IMR-90 (cell line): ENCODE measurements at regions not wholly inside any gene's neighbourhood (a gene's known extent, or its start where the extent isn't known, plus 50 kb on each side); places are given as distances from the start of the nearest gene placed in this dataset.

ENCODE experiments used
- ATAC-seq: fragments of 200-7000 bp; cut with Tn5 transposase; 2 replicates; pipeline ENCODE4 v1.9.1; 2020; ENCODE audit warnings: low read depth, mild to moderate bottlenecking, moderate library complexity
- BruUV-seq: library from RNA; stranded (reverse); fragments of 400-500 nt; replicated peaks from 2 replicates; lab custom pipeline; 2021; lab: Mats Ljungman, UMichigan
- CTCF ChIA-PET: fragments of 300-600 bp; formaldehyde crosslinking; extraction: SDS; loops from one replicate; lab custom pipeline; 2021; ENCODE audit warnings: antibody characterized with exemption; lab: Yijun Ruan, JAX
- POLR2A ChIA-PET: fragments of 300-600 bp; sonication (Branson Sonifier 250); formaldehyde crosslinking; loops from one replicate; lab custom pipeline; 2022; ENCODE audit warnings: antibody characterized with exemption; ENCODE audit not compliant: unreplicated experiment; lab: Charles Lee
- DNase-seq: peaks from one replicate; pipeline ENCODE4 v3.0.0; 2013
- H2AFZ ChIP-seq: replicated peaks from 2 replicates; pipeline ENCODE3; 2013; ENCODE audit warnings: low read length, mild to moderate bottlenecking; ENCODE audit not compliant: poor library complexity
- H2AK5ac ChIP-seq: 2 replicates; pipeline ENCODE4 v1.6.1; 2013; ENCODE audit warnings: low read depth, low read length, inconsistent platforms
- H2AK9ac ChIP-seq: replicated peaks from 2 replicates; pipeline ENCODE3; 2013; ENCODE audit warnings: mild to moderate bottlenecking, low read depth, low read length, moderate library complexity; ENCODE audit not compliant: poor library complexity
- H2BK120ac ChIP-seq: 2 replicates; pipeline ENCODE4 v1.6.1; 2013; ENCODE audit warnings: low read depth, low read length, inconsistent platforms
- H2BK15ac ChIP-seq: 3 replicates; pipeline ENCODE4 v1.6.1; 2013; ENCODE audit warnings: low read depth, low read length, inconsistent platforms
- H2BK20ac ChIP-seq: 2 replicates; pipeline ENCODE4 v1.6.1; 2013; ENCODE audit warnings: low read depth, mild to moderate bottlenecking, inconsistent platforms, low read length, moderate library complexity
- H2BK5ac ChIP-seq: 2 replicates; pipeline ENCODE4 v1.6.1; 2013; ENCODE audit warnings: mild to moderate bottlenecking, low read depth, low read length, inconsistent platforms; ENCODE audit not compliant: poor library complexity, severe bottlenecking
- H3K14ac ChIP-seq: replicated peaks from 2 replicates; pipeline ENCODE4 v1.6.1; 2013; ENCODE audit warnings: low read depth, low read length, inconsistent platforms
- H3K18ac ChIP-seq: 2 replicates; pipeline ENCODE4 v1.6.1; 2013; ENCODE audit warnings: low read depth, low read length, control low read depth
- H3K23ac ChIP-seq: 2 replicates; pipeline ENCODE4 v1.6.1; 2013; ENCODE audit warnings: low read depth, low read length, inconsistent platforms
- H3K27ac ChIP-seq: 2 replicates; pipeline ENCODE4 v1.5.1; 2013; ENCODE audit warnings: mild to moderate bottlenecking, control low read depth, low read length; ENCODE audit not compliant: insufficient read depth
- H3K27me3 ChIP-seq: 2 replicates; pipeline ENCODE4 v1.6.1; 2013; ENCODE audit warnings: low read length; ENCODE audit not compliant: control insufficient read depth, insufficient read depth
- H3K36me3 ChIP-seq: 2 replicates; pipeline ENCODE4 v1.6.1; 2013; ENCODE audit warnings: low read length, mixed read lengths; ENCODE audit not compliant: control insufficient read depth, insufficient read depth
- H3K4ac ChIP-seq: 2 replicates; pipeline ENCODE4 v1.6.1; 2013; ENCODE audit warnings: low read depth, low read length, inconsistent platforms
- H3K4me1 ChIP-seq: 2 replicates; pipeline ENCODE4 v1.6.1; 2013; ENCODE audit warnings: low read length, mixed read lengths; ENCODE audit not compliant: control insufficient read depth, insufficient read depth
- H3K4me2 ChIP-seq: 2 replicates; pipeline ENCODE4 v1.6.1; 2013; ENCODE audit warnings: low read depth, mild to moderate bottlenecking, control low read depth, low read length, moderate library complexity
- H3K4me3 ChIP-seq: 2 replicates; pipeline ENCODE4 v1.5.1; 2013; ENCODE audit warnings: low read depth, mild to moderate bottlenecking, control low read depth, low read length, moderate library complexity; ENCODE audit not compliant: insufficient read depth
- H3K56ac ChIP-seq: 2 replicates; pipeline ENCODE4 v1.6.1; 2013; ENCODE audit warnings: low read length, inconsistent platforms; ENCODE audit not compliant: insufficient read depth; ENCODE audit errors: extremely low read depth
- H3K79me1 ChIP-seq, 2 experiments: 2 replicates each; pipeline ENCODE4 v1.6.1; 2013; ENCODE audit warnings: low read length in 2 of 2, inconsistent platforms in 1 of 2, low read depth in 1 of 2
- H3K9ac ChIP-seq: 2 replicates; pipeline ENCODE4 v1.6.1; 2013; ENCODE audit warnings: low read depth, low read length, control low read depth
- H3K9me1 ChIP-seq: 2 replicates; pipeline ENCODE4 v1.6.1; 2013; ENCODE audit warnings: low read length, inconsistent platforms; ENCODE audit not compliant: insufficient read depth
- H3K9me3 ChIP-seq: 2 replicates; pipeline ENCODE4 v1.6.1; 2013; ENCODE audit warnings: low read length; ENCODE audit not compliant: control insufficient read depth, insufficient read depth
- H4K20me1 ChIP-seq: 2 replicates; pipeline ENCODE4 v1.6.1; 2013; ENCODE audit warnings: low read length, inconsistent platforms; ENCODE audit not compliant: insufficient read depth
- H4K5ac ChIP-seq: 2 replicates; pipeline ENCODE4 v1.6.1; 2013; ENCODE audit warnings: mild to moderate bottlenecking, low read depth, low read length, control low read depth
- H4K8ac ChIP-seq, 2 experiments: 2 replicates each; pipeline ENCODE4 v1.6.1; 2013; ENCODE audit warnings: low read depth in 2 of 2, low read length in 2 of 2, control low read depth in 1 of 2, inconsistent platforms in 1 of 2
- H4K91ac ChIP-seq: 2 replicates; pipeline ENCODE4 v1.6.1; 2013; ENCODE audit warnings: low read depth, low read length, inconsistent platforms; ENCODE audit not compliant: insufficient read depth
- BHLHE40 ChIP-seq: fragments of 150-350 bp; IDR thresholded peaks from 2 replicates; pipeline ENCODE4 v1.6.1; 2016; ENCODE audit warnings: mild to moderate bottlenecking, low read depth, low read length
- CEBPB ChIP-seq: IDR thresholded peaks from 2 replicates; pipeline ENCODE4 v1.6.1; 2012; ENCODE audit warnings: low read depth, low read length, improper control_type of control experiment
- CHD1 ChIP-seq: IDR thresholded peaks from 2 replicates; pipeline ENCODE4 v1.6.1; 2012; ENCODE audit warnings: low read depth, low read length, improper control_type of control experiment
- FOS ChIP-seq: fragments of 150-350 bp; IDR thresholded peaks from 2 replicates; pipeline ENCODE4 v1.6.1; 2016; ENCODE audit warnings: low read depth, low read length
- MXI1 ChIP-seq: IDR thresholded peaks from 2 replicates; pipeline ENCODE4 v1.6.1; 2012; ENCODE audit warnings: low read depth, mild to moderate bottlenecking, low read length, moderate library complexity, borderline replicate concordance
- POLR2A ChIP-seq: IDR thresholded peaks from 2 replicates; pipeline ENCODE4 v1.6.1; 2012; ENCODE audit warnings: mild to moderate bottlenecking, low read depth, low read length
- RCOR1 ChIP-seq: IDR thresholded peaks from 2 replicates; pipeline ENCODE4 v1.6.1; 2012; ENCODE audit warnings: mild to moderate bottlenecking, low read length, improper control_type of control experiment; ENCODE audit not compliant: insufficient replicate concordance
- RFX5 ChIP-seq: IDR thresholded peaks from 2 replicates; pipeline ENCODE4 v1.8.0; 2012; ENCODE audit warnings: low read depth, mild to moderate bottlenecking, low read length, moderate library complexity
- USF2 ChIP-seq: fragments of 150-350 bp; IDR thresholded peaks from 2 replicates; pipeline ENCODE4 v1.6.1; 2017; ENCODE audit warnings: mild to moderate bottlenecking, antibody characterized with exemption, low read length, low read depth
- WGBS, 2 experiments: methylation state at CpG; one replicate each; pipeline versions ENCODE4 v1.1.5 to v1.1.7; 2013; ENCODE audit warnings: missing lambda C conversion rate in 2 of 2; ENCODE audit not compliant: insufficient read length in 1 of 2; ENCODE audit errors: extremely low coverage in 2 of 2; 5-methylcytosine and 5-hydroxymethylcytosine counted together
- dilution Hi-C: fragments of 300-500 bp; cut with HindIII; formaldehyde crosslinking; loops from one replicate; pipeline ENCODE4 v1.14.3; 2018; ENCODE audit warnings: low sequenced_read_pairs; ENCODE audit not compliant: unreplicated experiment
- in situ Hi-C: fragments of 300-500 bp; cut with MboI; formaldehyde crosslinking; loops from 3 replicates; pipeline ENCODE4 v1.14.3; 2019; ENCODE audit warnings: low sequenced_read_pairs, inconsistent platforms, mixed read lengths
- intact Hi-C: fragments of 100-400 bp; cut with micrococcal nuclease; formaldehyde crosslinking; loops from 2 replicates; pipeline ENCODE4 v1.10.0; 2022
- TF ChIP-seq, protein P1 (sequence below): conservative IDR thresholded peaks from 2 replicates; pipeline ENCODE4 v1.5.1; 2012; ENCODE audit warnings: mild to moderate bottlenecking, low read depth, low read length, improper control_type of control experiment
- TF ChIP-seq, protein P2 (sequence below): fragments of 150-350 bp; IDR thresholded peaks from 2 replicates; pipeline ENCODE4 v1.6.1; 2016; ENCODE audit warnings: low read depth, mild to moderate bottlenecking, low read length, moderate library complexity, borderline replicate concordance

- no peak overlapping the region for H2AFZ ChIP-seq
- H3K9me3 ChIP-seq = peaks cover 14% of the 10 kb centered on the region
- no peak overlapping the region for H3K23ac ChIP-seq
- POLR2A ChIA-PET = no interaction called here
- in situ Hi-C loops (no loop called here), dilution Hi-C loops (no loop called here), intact Hi-C loops (no loop called here)
- no peak overlapping the region for H4K8ac ChIP-seq
- no peaks in the 10 kb centered on the region for H3K79me1 ChIP-seq
- WGBS, 2 experiments = no CpG with 5 or more reads among the region's 2 CpGs
- H2BK120ac ChIP-seq = no peak overlapping the region
- no peak overlapping the region for H3K9ac ChIP-seq
- H2BK15ac ChIP-seq = no peak overlapping the region
- H3K4me2 ChIP-seq = no peak overlapping the region
- no peak overlapping the region for H2BK20ac ChIP-seq
- H2AK9ac ChIP-seq = no peak overlapping the region
- TF ChIP-seq USF2 (no peak), FOS (no peak), CHD1 (no peak), BHLHE40 (no peak), RCOR1 (no peak), RFX5 (no peak), POLR2A (no peak), CEBPB (no peak), MXI1 (no peak)
- TF ChIP-seq, protein P1, sequence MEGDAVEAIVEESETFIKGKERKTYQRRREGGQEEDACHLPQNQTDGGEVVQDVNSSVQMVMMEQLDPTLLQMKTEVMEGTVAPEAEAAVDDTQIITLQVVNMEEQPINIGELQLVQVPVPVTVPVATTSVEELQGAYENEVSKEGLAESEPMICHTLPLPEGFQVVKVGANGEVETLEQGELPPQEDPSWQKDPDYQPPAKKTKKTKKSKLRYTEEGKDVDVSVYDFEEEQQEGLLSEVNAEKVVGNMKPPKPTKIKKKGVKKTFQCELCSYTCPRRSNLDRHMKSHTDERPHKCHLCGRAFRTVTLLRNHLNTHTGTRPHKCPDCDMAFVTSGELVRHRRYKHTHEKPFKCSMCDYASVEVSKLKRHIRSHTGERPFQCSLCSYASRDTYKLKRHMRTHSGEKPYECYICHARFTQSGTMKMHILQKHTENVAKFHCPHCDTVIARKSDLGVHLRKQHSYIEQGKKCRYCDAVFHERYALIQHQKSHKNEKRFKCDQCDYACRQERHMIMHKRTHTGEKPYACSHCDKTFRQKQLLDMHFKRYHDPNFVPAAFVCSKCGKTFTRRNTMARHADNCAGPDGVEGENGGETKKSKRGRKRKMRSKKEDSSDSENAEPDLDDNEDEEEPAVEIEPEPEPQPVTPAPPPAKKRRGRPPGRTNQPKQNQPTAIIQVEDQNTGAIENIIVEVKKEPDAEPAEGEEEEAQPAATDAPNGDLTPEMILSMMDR = no peak
- TF ChIP-seq, protein P2, sequence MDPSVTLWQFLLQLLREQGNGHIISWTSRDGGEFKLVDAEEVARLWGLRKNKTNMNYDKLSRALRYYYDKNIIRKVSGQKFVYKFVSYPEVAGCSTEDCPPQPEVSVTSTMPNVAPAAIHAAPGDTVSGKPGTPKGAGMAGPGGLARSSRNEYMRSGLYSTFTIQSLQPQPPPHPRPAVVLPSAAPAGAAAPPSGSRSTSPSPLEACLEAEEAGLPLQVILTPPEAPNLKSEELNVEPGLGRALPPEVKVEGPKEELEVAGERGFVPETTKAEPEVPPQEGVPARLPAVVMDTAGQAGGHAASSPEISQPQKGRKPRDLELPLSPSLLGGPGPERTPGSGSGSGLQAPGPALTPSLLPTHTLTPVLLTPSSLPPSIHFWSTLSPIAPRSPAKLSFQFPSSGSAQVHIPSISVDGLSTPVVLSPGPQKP = no peak
- H4K20me1 ChIP-seq = no peaks in the 10 kb centered on the region
- no peak overlapping the region for H2BK5ac ChIP-seq
- DNase-seq (no peak), ATAC-seq (no peak)
- CTCF ChIA-PET = no interaction called here
- H3K27me3 ChIP-seq = no peaks in the 10 kb centered on the region
- no peak overlapping the region for H3K18ac ChIP-seq
- H3K36me3 ChIP-seq = no peaks in the 10 kb centered on the region
- no peaks in the 10 kb centered on the region for H3K4me1 ChIP-seq
- BruUV-seq = no TSS peak
- H2AK5ac ChIP-seq = no peak overlapping the region
- no peak overlapping the region for H3K27ac ChIP-seq
- no peak overlapping the region for H4K91ac ChIP-seq
- no peak overlapping the region for H3K4me3 ChIP-seq
- no peaks in the 10 kb centered on the region for H3K9me1 ChIP-seq
- no peak overlapping the region for H3K56ac ChIP-seq
- no peak overlapping the region for H3K14ac ChIP-seq
- no peak overlapping the region for H3K4ac ChIP-seq
- no peak overlapping the region for H4K5ac ChIP-seq
Observed at GRCh38 chr16:79932572-79932971, 332.0 kb upstream of the MAF start.
